Adrenal gland (tissue), 5 donors: ENCODE measurements at regions not wholly inside any gene's neighbourhood (a gene's known extent, or its start where the extent isn't known, plus 50 kb on each side); places are given as distances from the start of the nearest gene placed in this dataset.

Experiments
- POLR2A ChIP-seq, 2 donors: fragments of 450-650 bp; IDR thresholded peaks; one replicate each; pipeline ENCODE4 v1.6.1; 2017; ENCODE audit warnings: antibody characterized with exemption in 2 of 2, mild to moderate bottlenecking in 2 of 2, moderate library complexity in 1 of 2
- TF ChIP-seq, protein P1 (sequence below), 6 experiments: fragments of 450-650 bp in 4 of 6; fragments of 200-600 bp in 2 of 6; sonication (generic) in 1 of 6; IDR thresholded peaks; 1 replicate in 5 of 6; 2 replicates in 1 of 6; pipeline versions ENCODE4 v1.5.1 to v1.8.0; 2016 to 2021; ENCODE audit warnings: antibody characterized with exemption in 6 of 6, mild to moderate bottlenecking in 2 of 6, moderate library complexity in 1 of 6
- donor health status: DM: no; HTN: no; CAD: no.

GRCh38 chr17:79176792-79177601, 102.4 kb downstream of the ENGASE start:
- TF ChIP-seq, protein P1, sequence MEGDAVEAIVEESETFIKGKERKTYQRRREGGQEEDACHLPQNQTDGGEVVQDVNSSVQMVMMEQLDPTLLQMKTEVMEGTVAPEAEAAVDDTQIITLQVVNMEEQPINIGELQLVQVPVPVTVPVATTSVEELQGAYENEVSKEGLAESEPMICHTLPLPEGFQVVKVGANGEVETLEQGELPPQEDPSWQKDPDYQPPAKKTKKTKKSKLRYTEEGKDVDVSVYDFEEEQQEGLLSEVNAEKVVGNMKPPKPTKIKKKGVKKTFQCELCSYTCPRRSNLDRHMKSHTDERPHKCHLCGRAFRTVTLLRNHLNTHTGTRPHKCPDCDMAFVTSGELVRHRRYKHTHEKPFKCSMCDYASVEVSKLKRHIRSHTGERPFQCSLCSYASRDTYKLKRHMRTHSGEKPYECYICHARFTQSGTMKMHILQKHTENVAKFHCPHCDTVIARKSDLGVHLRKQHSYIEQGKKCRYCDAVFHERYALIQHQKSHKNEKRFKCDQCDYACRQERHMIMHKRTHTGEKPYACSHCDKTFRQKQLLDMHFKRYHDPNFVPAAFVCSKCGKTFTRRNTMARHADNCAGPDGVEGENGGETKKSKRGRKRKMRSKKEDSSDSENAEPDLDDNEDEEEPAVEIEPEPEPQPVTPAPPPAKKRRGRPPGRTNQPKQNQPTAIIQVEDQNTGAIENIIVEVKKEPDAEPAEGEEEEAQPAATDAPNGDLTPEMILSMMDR (IDR thresholded peaks at IDR 0.05) = no peak
- TF ChIP-seq POLR2A (IDR thresholded peaks at IDR 0.05) = no peak
